Loucy (cell line): ENCODE measurements at regions not wholly inside any gene's neighbourhood (a gene's known extent, or its start where the extent isn't known, plus 50 kb on each side); places are given as distances from the start of the nearest gene placed in this dataset.

Experiments
- H2AFZ ChIP-seq: fragments of 200-600 bp; sonication (generic); 2 replicates; pipeline ENCODE4 v1.6.0; 2016; ENCODE audit warnings: antibody characterized with exemption, mild to moderate bottlenecking, low read length, moderate library complexity
- H3F3A ChIP-seq: fragments of 200-600 bp; 2 replicates; pipeline ENCODE4 v1.6.0; 2016; ENCODE audit warnings: antibody characterized with exemption, low read depth, mild to moderate bottlenecking
- H3K27me3 ChIP-seq: fragments of 200-600 bp; sonication (generic); 2 replicates; pipeline ENCODE4 v1.6.1; 2014; ENCODE audit warnings: low read length, mild to moderate bottlenecking; ENCODE audit not compliant: insufficient read depth, poor library complexity, severe bottlenecking
- H3K36me3 ChIP-seq: fragments of 200-600 bp; sonication (generic); 2 replicates; pipeline ENCODE4 v1.6.1; 2016; ENCODE audit warnings: low read length; ENCODE audit not compliant: insufficient read depth
- H3K4me1 ChIP-seq: fragments of 200-600 bp; sonication (generic); 2 replicates; pipeline ENCODE4 v1.5.1; 2014; ENCODE audit warnings: low read length, mild to moderate bottlenecking; ENCODE audit not compliant: insufficient read depth, poor library complexity, severe bottlenecking
- H3K4me2 ChIP-seq: fragments of 200-600 bp; sonication (generic); 2 replicates; pipeline ENCODE4 v1.6.0; 2014; ENCODE audit warnings: antibody characterized with exemption, low read length, low read depth, mild to moderate bottlenecking; ENCODE audit not compliant: poor library complexity, severe bottlenecking
- H3K4me3 ChIP-seq: fragments of 200-600 bp; sonication (generic); 2 replicates; pipeline ENCODE4 v1.5.1; 2014; ENCODE audit warnings: low read length, mild to moderate bottlenecking, mixed read lengths; ENCODE audit not compliant: poor library complexity, severe bottlenecking
- H3K79me2 ChIP-seq: fragments of 200-600 bp; sonication (generic); 2 replicates; pipeline ENCODE4 v1.6.1; 2014; ENCODE audit warnings: low read length; ENCODE audit not compliant: insufficient read depth
- H3K9ac ChIP-seq: fragments of 200-600 bp; sonication (generic); 2 replicates; pipeline ENCODE4 v1.6.0; 2014; ENCODE audit warnings: mild to moderate bottlenecking, low read depth, low read length, moderate library complexity; ENCODE audit not compliant: poor library complexity, severe bottlenecking
- H3K9me2 ChIP-seq: fragments of 200-600 bp; sonication (generic); replicated peaks from 2 replicates; pipeline ENCODE4 v1.6.1; 2016; ENCODE audit warnings: low read depth, low read length, mixed read lengths
- H3K9me3 ChIP-seq: fragments of 200-600 bp; sonication (generic); 2 replicates; pipeline ENCODE4 v1.6.1; 2014; ENCODE audit warnings: mild to moderate bottlenecking, antibody characterized with exemption, low read length, low read depth; ENCODE audit not compliant: insufficient read depth
- H4K20me1 ChIP-seq: fragments of 200-600 bp; sonication (generic); 2 replicates; pipeline ENCODE4 v1.6.0; 2014; ENCODE audit warnings: antibody characterized with exemption, low read length, mild to moderate bottlenecking; ENCODE audit not compliant: insufficient read depth, poor library complexity, severe bottlenecking
- CTCF ChIP-seq: fragments of 200-600 bp; sonication (generic); conservative IDR thresholded peaks from 2 replicates; pipeline ENCODE4 v1.5.1; 2014; ENCODE audit warnings: mild to moderate bottlenecking, antibody characterized with exemption, low read length
- EZH2phosphoT487 ChIP-seq: fragments of 200-600 bp; IDR thresholded peaks from 2 replicates; pipeline ENCODE4 v1.6.1; 2018; ENCODE audit warnings: antibody characterized with exemption, mild to moderate bottlenecking, moderate library complexity, borderline replicate concordance

- no peaks in the 10 kb centered on the region for H3K27me3 ChIP-seq
- H2AFZ ChIP-seq: no peak overlapping the region
- no peaks in the 10 kb centered on the region for H3K9me2 ChIP-seq
- H4K20me1 ChIP-seq: no peaks in the 10 kb centered on the region
- H3K4me2 ChIP-seq: no peak overlapping the region
- H3K4me3 ChIP-seq: no peak overlapping the region
- H3K36me3 ChIP-seq: no peaks in the 10 kb centered on the region
- H3F3A ChIP-seq: no peaks in the 10 kb centered on the region
- TF ChIP-seq EZH2phosphoT487 (no peak), CTCF (no peak)
- H3K79me2 ChIP-seq: no peaks in the 10 kb centered on the region
- H3K4me1 ChIP-seq: no peaks in the 10 kb centered on the region
- no peak overlapping the region for H3K9ac ChIP-seq
- no peaks in the 10 kb centered on the region for H3K9me3 ChIP-seq
Observed at GRCh38 chr9:88733651-88734421, 198.9 kb downstream of the NXNL2 start.

GRCh38 chr9:88734527-88734926 is 199.5 kb downstream of the NXNL2 start:
- Histone ChIP-seq H3K9me3 (no peaks in the 10 kb centered on the region), H3K4me1 (no peaks in the 10 kb centered on the region), H3K36me3 (no peaks in the 10 kb centered on the region), H3K27me3 (no peaks in the 10 kb centered on the region), H2AFZ (no peak overlapping the region), H3K4me2 (no peak overlapping the region), H3K9me2 (no peaks in the 10 kb centered on the region), H3K9ac (no peak overlapping the region), H3K79me2 (no peaks in the 10 kb centered on the region), H3F3A (no peaks in the 10 kb centered on the region), H4K20me1 (no peaks in the 10 kb centered on the region), H3K4me3 (no peak overlapping the region)
- TF ChIP-seq EZH2phosphoT487: no peak
- TF ChIP-seq CTCF: no peak

- no peaks in the 10 kb centered on the region for H3F3A ChIP-seq
- TF ChIP-seq CTCF (no peak), EZH2phosphoT487 (no peak)
- no peak overlapping the region for H3K4me3 ChIP-seq
- no peaks in the 10 kb centered on the region for H3K79me2 ChIP-seq
- H3K27me3 ChIP-seq: no peaks in the 10 kb centered on the region
- H3K9me3 ChIP-seq: no peaks in the 10 kb centered on the region
- H4K20me1 ChIP-seq: no peaks in the 10 kb centered on the region
- no peak overlapping the region for H3K9ac ChIP-seq
- H3K36me3 ChIP-seq: no peaks in the 10 kb centered on the region
- no peak overlapping the region for H3K4me2 ChIP-seq
- no peaks in the 10 kb centered on the region for H3K9me2 ChIP-seq
- H2AFZ ChIP-seq: no peak overlapping the region
- H3K4me1 ChIP-seq: no peaks in the 10 kb centered on the region
Observed at GRCh38 chr9:88736136-88736637, 201.2 kb downstream of the NXNL2 start.
